Iris pigment epithelial cell (primary cell): ENCODE measurements at regions not wholly inside any gene's neighbourhood (a gene's known extent, or its start where the extent isn't known, plus 50 kb on each side); places are given as distances from the start of the nearest gene placed in this dataset.
"Not testable (repeated sequence)": the region's sequence is repeated elsewhere in the genome, so short reads cannot be mapped to it uniquely, and the experiment has no call there.

ENCODE experiments used
- DNase-seq: peaks from one replicate; pipeline ENCODE4 v3.0.0-alpha.2; 2011; ENCODE audit warnings: low read depth

- no peak for DNase-seq
Observed at GRCh38 chrX:117487421-117487820, 629.2 kb downstream of the KLHL13 start.

GRCh38 chrX:117483950-117484349, 632.7 kb downstream of the KLHL13 start:
- DNase-seq: no peak

GRCh38 chrX:117458243-117458968, 658.2 kb downstream of the KLHL13 start:
- no peak for DNase-seq

GRCh38 chrX:117455787-117456186, 660.8 kb downstream of the KLHL13 start:
- DNase-seq: no peak

DNA sequence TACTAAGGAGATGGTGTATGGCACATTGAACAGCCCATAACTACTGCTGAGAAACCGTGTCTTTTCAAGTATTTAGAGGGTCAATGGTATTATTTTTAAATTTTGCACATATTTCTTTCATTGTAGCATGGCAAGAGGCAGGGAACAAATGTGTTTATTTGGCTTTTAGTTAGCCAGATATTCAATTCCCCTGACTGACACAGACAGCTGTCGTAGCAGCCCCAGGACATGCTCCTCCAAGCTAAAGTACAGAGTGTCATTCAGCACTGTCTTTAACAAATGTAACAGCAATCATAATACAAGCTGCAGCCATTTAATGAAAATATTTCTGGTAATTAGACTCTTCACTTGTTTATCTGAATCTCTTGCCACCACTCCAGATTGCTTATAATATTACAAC, 687.1 kb downstream of the KLHL13 start:
- no peak for DNase-seq

- no peak for DNase-seq
Observed at GRCh38 chrX:117407449-117408150, 709.0 kb downstream of the KLHL13 start.

DNA sequence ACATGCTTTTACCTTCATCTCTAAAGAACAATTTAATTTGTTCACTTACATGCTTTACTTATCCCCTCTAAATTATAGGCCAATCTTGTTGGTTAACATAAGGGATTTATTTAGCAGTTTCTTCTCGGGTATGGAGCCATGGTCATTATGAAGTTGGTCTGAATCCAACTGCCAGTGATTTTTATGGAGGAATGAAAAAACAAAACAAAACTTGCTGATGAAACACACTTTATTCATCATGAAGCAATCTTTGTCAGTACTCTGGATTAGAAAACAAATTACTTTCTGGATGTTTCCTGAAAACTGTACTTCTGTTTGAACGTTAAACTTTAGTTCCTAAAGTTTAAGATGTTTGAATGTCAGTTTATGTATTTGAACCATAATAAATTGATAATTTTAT, 715.8 kb downstream of the KLHL13 start:
- no peak for DNase-seq

- DNase-seq: no peak
Observed at GRCh38 chrX:117400005-117400404, 716.6 kb downstream of the KLHL13 start.

DNA sequence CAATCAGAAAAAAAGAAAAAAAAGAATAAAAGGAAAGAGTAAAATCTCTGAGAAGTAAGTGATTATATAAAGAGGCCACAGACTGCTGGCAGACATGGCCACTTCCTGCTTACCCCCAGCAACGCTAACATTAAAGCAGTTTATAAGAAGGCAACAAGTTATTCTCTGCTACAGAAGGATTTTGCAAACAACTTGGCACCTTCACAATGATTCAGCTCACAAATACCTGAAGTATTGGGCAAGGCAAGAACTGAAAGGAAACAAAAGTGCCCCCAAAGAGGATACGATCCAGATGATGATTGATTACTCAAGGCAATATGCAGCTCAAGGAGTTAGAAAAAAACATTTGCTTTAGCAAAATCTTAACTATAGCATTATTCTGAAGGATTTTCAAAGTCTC, 718.8 kb downstream of the KLHL13 start:
- no peak for DNase-seq

GRCh38 chrX:117394506-117395070, 722.0 kb downstream of the KLHL13 start:
- not testable (repeated sequence) for DNase-seq

DNA sequence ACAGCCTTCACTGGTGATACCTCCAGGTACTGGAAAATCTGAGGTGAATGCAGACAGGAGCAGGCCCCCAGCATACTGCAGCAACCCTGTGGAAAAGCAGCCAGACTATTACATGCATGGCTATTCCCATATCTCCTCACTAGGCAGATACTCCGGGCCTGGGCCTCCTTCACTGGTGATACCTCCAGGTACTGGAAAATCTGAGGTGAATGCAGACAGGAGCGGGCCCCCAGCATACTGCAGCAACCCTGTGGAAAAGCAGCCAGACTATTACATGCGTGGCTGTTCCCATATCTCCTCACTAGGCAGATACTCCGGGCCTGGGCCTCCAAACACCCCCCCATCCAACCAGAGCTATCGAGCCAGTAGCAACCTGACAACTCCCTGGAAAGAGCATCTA, 724.2 kb downstream of the KLHL13 start:
- DNase-seq: not testable (repeated sequence)

GRCh38 chrX:117376460-117376859, 740.1 kb downstream of the KLHL13 start:
- DNase-seq: peak; percentile 20

GRCh38 chrX:117335209-117335608, 781.4 kb downstream of the KLHL13 start:
- no peak for DNase-seq

- no peak for DNase-seq
Observed at GRCh38 chrX:117327373-117327772, 789.2 kb downstream of the KLHL13 start.

GRCh38 chrX:117325706-117326105, 790.9 kb downstream of the KLHL13 start:
- DNase-seq: no peak

- no peak for DNase-seq
Observed at GRCh38 chrX:117305168-117305766, 811.3 kb downstream of the KLHL13 start.

DNA sequence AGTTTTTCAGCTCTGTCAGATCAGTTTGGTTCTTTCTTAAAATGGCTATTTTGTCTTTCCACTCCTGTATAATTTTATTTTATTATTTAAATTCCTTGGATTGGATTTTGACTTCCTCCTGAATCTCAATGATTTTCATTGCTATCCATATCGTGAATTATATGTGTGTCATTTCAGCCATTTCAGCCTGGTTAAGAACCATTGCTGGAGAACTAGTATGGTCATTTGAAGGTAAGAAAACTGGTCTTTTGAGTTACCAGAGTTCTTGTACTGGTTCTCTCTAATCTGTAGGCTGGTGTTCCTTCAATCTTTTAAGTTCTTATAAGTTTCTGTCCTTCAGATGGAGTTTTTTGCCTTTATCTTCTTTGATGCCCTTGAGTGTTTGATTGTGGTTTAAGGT, 815.5 kb downstream of the KLHL13 start:
- no peak for DNase-seq

- no peak for DNase-seq
Observed at GRCh38 chrX:117291760-117292159, 824.9 kb downstream of the KLHL13 start.

DNA sequence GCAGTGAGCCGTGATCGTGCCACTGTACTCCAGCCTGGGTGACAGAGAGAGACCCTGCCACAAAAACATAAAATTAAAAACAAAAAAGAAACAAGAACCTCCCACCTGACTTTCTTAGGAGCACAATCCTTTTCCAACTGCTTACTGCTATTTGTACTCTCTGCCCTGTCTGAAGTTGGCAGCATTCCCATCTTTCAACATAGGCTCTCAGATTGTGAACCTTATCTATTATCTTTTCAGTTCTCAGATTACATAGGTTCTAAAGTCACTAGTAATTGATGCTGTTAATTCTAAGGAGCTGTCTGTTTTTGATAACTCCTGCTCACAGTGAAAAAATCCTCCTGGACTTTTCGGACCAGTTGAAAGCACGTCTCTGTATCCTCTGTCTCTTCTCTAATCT, 812.2 kb upstream of the CT83 start:
- DNase-seq: no peak
